HCT116 (cell line): ENCODE measurements at regions not wholly inside any gene's neighbourhood (a gene's known extent, or its start where the extent isn't known, plus 50 kb on each side); places are given as distances from the start of the nearest gene placed in this dataset.

Source experiments
- ATAC-seq: fragments of 200-7000 bp; cut with Tn5 transposase; 2 replicates; pipeline ENCODE4 v1.9.1; 2020; ENCODE audit warnings: mild to moderate bottlenecking, moderate library complexity
- BruUV-seq: library from RNA; stranded (reverse); fragments of 400-500 nt; replicated peaks from 2 replicates; lab custom pipeline; 2021; lab: Mats Ljungman, UMichigan
- CTCF ChIA-PET: fragments of 300-600 bp; sonication (Branson Sonifier 250); formaldehyde crosslinking; loops from one replicate; lab custom pipeline; 2021; ENCODE audit warnings: antibody characterized with exemption; lab: Charles Lee
- POLR2A ChIA-PET: fragments of 300-600, 350-600 bp; sonication (Branson Sonifier 250); formaldehyde crosslinking; loops from one replicate; lab custom pipeline; 2021; ENCODE audit warnings: antibody characterized with exemption; lab: Charles Lee
- RAD21 ChIA-PET, 2 experiments: fragments of 300-600 bp; sonication (Branson Sonifier 250); formaldehyde crosslinking; loops; one replicate each; lab custom pipeline; 2023; ENCODE audit warnings: low total read pairs in 2 of 2; ENCODE audit not compliant: uncharacterized antibody in 2 of 2, unreplicated experiment in 2 of 2, low non-redundant PET in 1 of 2; lab: Charles Lee
- DNase-seq: peaks from one replicate; pipeline ENCODE4 v3.0.0-alpha.2; 2010; ENCODE audit warnings: low read depth, low spot score
- H2AFZ ChIP-seq: fragments of 200-600 bp; shearing (Covaris generic), sonication (generic); 2 replicates; pipeline ENCODE4 v1.6.1; 2017; ENCODE audit warnings: low read depth, mixed run types, mixed read lengths, antibody characterized with exemption, low read length; ENCODE audit not compliant: poor library complexity, severe bottlenecking
- H3K27ac ChIP-seq: 2 replicates; pipeline ENCODE4 v1.5.1; 2012; ENCODE audit warnings: low read depth, low read length
- H3K27me3 ChIP-seq: fragments of 200-600 bp; sonication (generic); 2 replicates; pipeline ENCODE4 v1.6.1; 2016; ENCODE audit warnings: mixed run types, low read length, mixed read lengths; ENCODE audit not compliant: insufficient read depth
- H3K36me3 ChIP-seq, 2 experiments: fragments of 200-500 bp in 1 of 2; fragments of 200-600 bp in 1 of 2; sonication (Bioruptor generic) in 1 of 2; sonication (generic) in 1 of 2; 2 replicates each; pipeline versions ENCODE4 v1.5.1 to v1.6.1; 2014 to 2016; ENCODE audit warnings: low read length in 2 of 2, inconsistent platforms in 1 of 2, mixed read lengths in 1 of 2, mixed run types in 1 of 2; ENCODE audit not compliant: insufficient read depth in 2 of 2, control insufficient read depth in 1 of 2
- H3K4me1 ChIP-seq, 2 experiments: fragments of 200-600 bp in 1 of 2; sonication (generic) in 1 of 2; 2 replicates each; pipeline versions ENCODE4 v1.5.1 to v1.6.1; 2012 to 2017; ENCODE audit warnings: low read length in 2 of 2, inconsistent platforms in 1 of 2, mild to moderate bottlenecking in 1 of 2, mixed read lengths in 1 of 2, mixed run types in 1 of 2, moderate library complexity in 1 of 2; ENCODE audit not compliant: insufficient read depth in 2 of 2, control insufficient read depth in 1 of 2
- H3K4me2 ChIP-seq: fragments of 200-600 bp; sonication (generic); 2 replicates; pipeline ENCODE4 v1.6.1; 2017; ENCODE audit warnings: mixed run types, low read length, mixed read lengths
- H3K4me3 ChIP-seq, 2 experiments: fragments of 200-600 bp in 1 of 2; sonication (generic) in 1 of 2; replicated peaks in 1 of 2; 2 replicates each; pipeline ENCODE4 v1.5.1; 2011 to 2016; ENCODE audit warnings: low read length in 2 of 2, control low read depth in 1 of 2, low read depth in 1 of 2, mild to moderate bottlenecking in 1 of 2, mixed read lengths in 1 of 2, mixed run types in 1 of 2
- H3K79me2 ChIP-seq: fragments of 200-600 bp; sonication (generic); 2 replicates; pipeline ENCODE4 v1.6.1; 2017; ENCODE audit warnings: mild to moderate bottlenecking, mixed run types, low read length, moderate library complexity, mixed read lengths; ENCODE audit not compliant: insufficient read depth
- H3K9ac ChIP-seq: fragments of 200-600 bp; sonication (generic); 2 replicates; pipeline ENCODE4 v1.6.1; 2016; ENCODE audit warnings: low read length, mixed read lengths
- H3K9me2 ChIP-seq: fragments of 200-600 bp; sonication (generic), shearing (Covaris generic); 2 replicates; pipeline ENCODE4 v1.6.1; 2017; ENCODE audit warnings: mixed run types, mild to moderate bottlenecking, moderate library complexity; ENCODE audit not compliant: insufficient read depth
- H3K9me3 ChIP-seq, 2 experiments: fragments of 200-500 bp in 1 of 2; fragments of 200-600 bp in 1 of 2; sonication (Bioruptor generic) in 1 of 2; sonication (generic) in 1 of 2; 2 replicates each; pipeline ENCODE4 v1.6.1; 2014 to 2017; ENCODE audit warnings: low read length in 2 of 2, mixed read lengths in 2 of 2, inconsistent platforms in 1 of 2, low read depth in 1 of 2, mild to moderate bottlenecking in 1 of 2, mixed run types in 1 of 2, moderate library complexity in 1 of 2; ENCODE audit not compliant: control insufficient read depth in 1 of 2, insufficient read depth in 1 of 2
- H4K20me1 ChIP-seq: fragments of 200-600 bp; sonication (generic), shearing (Covaris generic); 2 replicates; pipeline ENCODE4 v1.6.1; 2017; ENCODE audit warnings: mixed run types, mild to moderate bottlenecking, moderate library complexity; ENCODE audit not compliant: insufficient read depth
- EZH2phosphoT487 ChIP-seq: fragments of 200-600 bp; IDR thresholded peaks from 2 replicates; pipeline ENCODE4 v1.6.1; 2018; ENCODE audit warnings: antibody characterized with exemption, borderline replicate concordance
- FOSL1 ChIP-seq: IDR thresholded peaks from 2 replicates; pipeline ENCODE4 v1.6.1; 2012; ENCODE audit warnings: low read depth
- RAD21 ChIP-seq: IDR thresholded peaks from 2 replicates; pipeline ENCODE4 v1.6.1; 2012; ENCODE audit warnings: low read depth, mild to moderate bottlenecking
- SIN3A ChIP-seq: IDR thresholded peaks from 2 replicates; pipeline ENCODE4 v1.6.1; 2012; ENCODE audit warnings: low read depth
- YY1 ChIP-seq: IDR thresholded peaks from 2 replicates; pipeline ENCODE4 v1.6.1; 2011; ENCODE audit warnings: low read length, low read depth, moderate library complexity, mild to moderate bottlenecking; ENCODE audit not compliant: insufficient replicate concordance; ENCODE audit errors: extremely low read depth
- ZBTB33 ChIP-seq: IDR thresholded peaks from 2 replicates; pipeline ENCODE4 v1.6.1; 2011; ENCODE audit warnings: mild to moderate bottlenecking, low read length, moderate library complexity; ENCODE audit not compliant: insufficient replicate concordance; ENCODE audit errors: extremely low read depth
- ZNF274 ChIP-seq: fragments of 200-500 bp; sonication (Bioruptor generic); IDR thresholded peaks from 2 replicates; pipeline ENCODE4 v1.6.1; 2014; ENCODE audit warnings: mild to moderate bottlenecking, low read depth, low read length, inconsistent platforms
- intact Hi-C: fragments of 100-400 bp; cut with micrococcal nuclease; formaldehyde crosslinking; loops from 2 replicates; pipeline ENCODE4 v1.10.0; 2022
- TF ChIP-seq, protein P1 (sequence below): IDR thresholded peaks from 2 replicates; pipeline ENCODE4 v1.6.1; 2012

DNA sequence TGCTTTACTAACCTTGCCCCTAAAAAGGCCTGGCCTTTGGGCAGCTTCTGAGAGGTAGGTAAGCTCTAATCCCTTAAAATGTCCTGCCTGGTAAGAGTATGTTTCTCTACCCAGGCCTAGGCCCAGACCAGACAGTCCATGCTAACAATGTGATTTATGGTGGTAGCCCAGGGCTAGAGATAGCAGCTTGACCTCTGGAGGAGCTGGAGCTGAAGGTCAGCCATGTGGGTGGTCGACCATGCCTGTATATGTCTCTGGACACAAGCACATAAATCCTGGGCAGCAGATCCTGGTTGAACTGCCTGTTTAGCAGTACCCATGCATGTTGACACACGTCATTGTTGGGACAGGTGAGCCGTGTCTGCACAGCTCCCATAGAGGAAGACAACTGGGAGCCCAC, 62.1 kb upstream of the PHACTR1 start:
- ChIA-PET RAD21 (no interaction called here), CTCF (no interaction called here), POLR2A (no interaction called here)
- no peaks in the 10 kb centered on the region for H3K79me2 ChIP-seq
- H3K36me3 ChIP-seq, result no peaks in the 10 kb centered on the region
- peaks cover 3% of the 10 kb centered on the region for H3K27me3 ChIP-seq
- DNase-seq, result no peak
- no peak overlapping the region for H3K27ac ChIP-seq
- ATAC-seq, result no peak
- H2AFZ ChIP-seq, result no peak overlapping the region
- BruUV-seq, result no TSS peak
- H3K4me1 ChIP-seq, result no peaks in the 10 kb centered on the region
- no peak for TF ChIP-seq SIN3A
- no peak for TF ChIP-seq FOSL1
- no peak for TF ChIP-seq RAD21
- no peak for TF ChIP-seq ZBTB33
- no peak for TF ChIP-seq EZH2phosphoT487
- TF ChIP-seq ZNF274, result no peak
- no peaks in the 10 kb centered on the region for H4K20me1 ChIP-seq
- no peaks in the 10 kb centered on the region for H3K9me3 ChIP-seq
- H3K9me2 ChIP-seq, result no peaks in the 10 kb centered on the region
- intact Hi-C loops, result no loop called here
- no peak overlapping the region for H3K4me3 ChIP-seq
- no peak overlapping the region for H3K4me2 ChIP-seq
- H3K9ac ChIP-seq, result no peak overlapping the region

DNA sequence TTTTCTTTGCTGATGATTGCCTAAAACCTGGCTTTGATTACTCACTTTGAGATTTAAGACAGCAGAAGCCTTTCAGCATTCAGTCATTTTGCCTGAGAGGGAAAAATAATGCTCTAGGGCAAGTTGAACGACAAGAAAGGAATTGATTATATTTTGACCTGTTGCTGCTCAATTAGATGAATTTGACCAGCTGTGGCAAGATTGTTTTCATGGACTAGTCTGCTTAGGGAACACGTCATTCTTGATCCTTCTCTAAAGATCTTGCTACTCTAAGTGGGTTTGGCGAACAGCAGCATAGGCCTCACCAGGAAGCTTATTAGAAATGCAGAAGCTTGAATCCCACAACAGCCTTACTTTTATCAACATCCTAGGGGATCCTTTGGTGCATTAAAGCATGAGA, 59.7 kb upstream of the PHACTR1 start:
- Histone ChIP-seq H3K9me2 (no peaks in the 10 kb centered on the region), H3K36me3 (no peaks in the 10 kb centered on the region), H3K9me3 (no peaks in the 10 kb centered on the region), H3K79me2 (no peaks in the 10 kb centered on the region), H3K4me2 (no peak overlapping the region), H3K27ac (no peak overlapping the region), H4K20me1 (no peaks in the 10 kb centered on the region), H3K4me3 (no peak overlapping the region), H3K9ac (no peak overlapping the region), H2AFZ (no peak overlapping the region), H3K4me1 (no peaks in the 10 kb centered on the region), H3K27me3 (no peaks in the 10 kb centered on the region)
- POLR2A ChIA-PET, result no interaction called here
- no peak for DNase-seq
- RAD21 ChIA-PET, result no interaction called here
- CTCF ChIA-PET, result no interaction called here
- no peak for ATAC-seq
- intact Hi-C loops, result no loop called here
- no TSS peak for BruUV-seq
- TF ChIP-seq FOSL1 (no peak), YY1 (no peak), EZH2phosphoT487 (no peak)
- TF ChIP-seq, protein P1, sequence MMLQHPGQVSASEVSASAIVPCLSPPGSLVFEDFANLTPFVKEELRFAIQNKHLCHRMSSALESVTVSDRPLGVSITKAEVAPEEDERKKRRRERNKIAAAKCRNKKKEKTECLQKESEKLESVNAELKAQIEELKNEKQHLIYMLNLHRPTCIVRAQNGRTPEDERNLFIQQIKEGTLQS, result no peak
